ENCODE measurements at regions not wholly inside any gene's neighbourhood (a gene's known extent, or its start where the extent isn't known, plus 50 kb on each side); places are given as distances from the start of the nearest gene placed in this dataset.

DNA sequence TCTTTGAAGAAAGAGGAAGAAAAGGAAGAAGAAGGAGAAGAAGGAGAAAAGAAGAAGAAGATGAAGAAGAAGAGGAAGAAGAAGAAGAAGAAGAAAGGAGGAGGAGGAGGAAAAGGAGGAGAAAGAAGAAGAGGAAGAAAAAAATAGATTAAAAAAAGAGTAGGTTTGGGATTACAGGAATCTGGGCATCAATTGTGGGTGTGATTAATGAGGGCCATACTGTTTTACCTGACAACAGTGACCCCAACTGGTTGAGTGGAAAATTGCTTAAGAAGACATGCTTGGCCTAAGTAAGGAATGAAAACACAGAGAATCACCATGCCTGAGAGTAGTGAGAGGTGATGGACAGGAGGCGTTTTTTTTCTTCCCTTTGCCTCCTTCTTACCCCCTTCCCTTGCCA, 114.6 kb downstream of the FAM170A start (continued):
- TF ChIP-seq, protein P1, sequence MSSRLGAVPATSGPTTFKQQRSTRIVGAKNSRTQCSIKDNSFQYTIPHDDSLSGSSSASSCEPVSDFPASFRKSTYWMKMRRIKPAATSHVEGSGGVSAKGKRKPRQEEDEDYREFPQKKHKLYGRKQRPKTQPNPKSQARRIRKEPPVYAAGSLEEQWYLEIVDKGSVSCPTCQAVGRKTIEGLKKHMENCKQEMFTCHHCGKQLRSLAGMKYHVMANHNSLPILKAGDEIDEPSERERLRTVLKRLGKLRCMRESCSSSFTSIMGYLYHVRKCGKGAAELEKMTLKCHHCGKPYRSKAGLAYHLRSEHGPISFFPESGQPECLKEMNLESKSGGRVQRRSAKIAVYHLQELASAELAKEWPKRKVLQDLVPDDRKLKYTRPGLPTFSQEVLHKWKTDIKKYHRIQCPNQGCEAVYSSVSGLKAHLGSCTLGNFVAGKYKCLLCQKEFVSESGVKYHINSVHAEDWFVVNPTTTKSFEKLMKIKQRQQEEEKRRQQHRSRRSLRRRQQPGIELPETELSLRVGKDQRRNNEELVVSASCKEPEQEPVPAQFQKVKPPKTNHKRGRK (tag; IDR thresholded peaks at IDR 0.05), result peak; percentile 99
- TF ChIP-seq PHB2 (IDR thresholded peaks at IDR 0.05; ENCODE audit: low read depth) (no peak), YY1 (IDR thresholded peaks at IDR 0.05; ENCODE audit: borderline replicate concordance in 1 of 3, control insufficient read depth in 1 of 3, extremely low read depth in 1 of 3, insufficient read depth in 3 of 3, insufficient read length in 1 of 3, insufficient replicate concordance in 2 of 3, low read depth in 1 of 3, low read length in 2 of 3) (no peak), ESRRA (IDR thresholded peaks at IDR 0.05; ENCODE audit: borderline replicate concordance, low read depth) (no peak), LCOR (CRISPR knock-in tag; IDR thresholded peaks at IDR 0.05) (no peak), ZNF79 (CRISPR knock-in tag; IDR thresholded peaks at IDR 0.05; ENCODE audit: low read depth) (no peak)
- TF ChIP-seq, protein P2, sequence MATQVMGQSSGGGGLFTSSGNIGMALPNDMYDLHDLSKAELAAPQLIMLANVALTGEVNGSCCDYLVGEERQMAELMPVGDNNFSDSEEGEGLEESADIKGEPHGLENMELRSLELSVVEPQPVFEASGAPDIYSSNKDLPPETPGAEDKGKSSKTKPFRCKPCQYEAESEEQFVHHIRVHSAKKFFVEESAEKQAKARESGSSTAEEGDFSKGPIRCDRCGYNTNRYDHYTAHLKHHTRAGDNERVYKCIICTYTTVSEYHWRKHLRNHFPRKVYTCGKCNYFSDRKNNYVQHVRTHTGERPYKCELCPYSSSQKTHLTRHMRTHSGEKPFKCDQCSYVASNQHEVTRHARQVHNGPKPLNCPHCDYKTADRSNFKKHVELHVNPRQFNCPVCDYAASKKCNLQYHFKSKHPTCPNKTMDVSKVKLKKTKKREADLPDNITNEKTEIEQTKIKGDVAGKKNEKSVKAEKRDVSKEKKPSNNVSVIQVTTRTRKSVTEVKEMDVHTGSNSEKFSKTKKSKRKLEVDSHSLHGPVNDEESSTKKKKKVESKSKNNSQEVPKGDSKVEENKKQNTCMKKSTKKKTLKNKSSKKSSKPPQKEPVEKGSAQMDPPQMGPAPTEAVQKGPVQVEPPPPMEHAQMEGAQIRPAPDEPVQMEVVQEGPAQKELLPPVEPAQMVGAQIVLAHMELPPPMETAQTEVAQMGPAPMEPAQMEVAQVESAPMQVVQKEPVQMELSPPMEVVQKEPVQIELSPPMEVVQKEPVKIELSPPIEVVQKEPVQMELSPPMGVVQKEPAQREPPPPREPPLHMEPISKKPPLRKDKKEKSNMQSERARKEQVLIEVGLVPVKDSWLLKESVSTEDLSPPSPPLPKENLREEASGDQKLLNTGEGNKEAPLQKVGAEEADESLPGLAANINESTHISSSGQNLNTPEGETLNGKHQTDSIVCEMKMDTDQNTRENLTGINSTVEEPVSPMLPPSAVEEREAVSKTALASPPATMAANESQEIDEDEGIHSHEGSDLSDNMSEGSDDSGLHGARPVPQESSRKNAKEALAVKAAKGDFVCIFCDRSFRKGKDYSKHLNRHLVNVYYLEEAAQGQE (IDR thresholded peaks at IDR 0.05; ENCODE audit: borderline replicate concordance), result peak; percentile 38; the same call in 1 of the 2 replicates
- TF ChIP-seq, protein P2 (CRISPR knock-in tag; IDR thresholded peaks at IDR 0.05; ENCODE audit: low read depth), result no peak

Data from K562 (cell line).